Activated B cell treated with CpG ODN at 0.5 μM for 24 hours (primary cell): ENCODE measurements at regions not wholly inside any gene's neighbourhood (a gene's known extent, or its start where the extent isn't known, plus 50 kb on each side); places are given as distances from the start of the nearest gene placed in this dataset.

ENCODE experiments used
- ATAC-seq: fragments of 200-7000 bp; cut with Tn5 transposase; one replicate; pipeline ENCODE4 v1.10.0; 2021; ENCODE audit warnings: low read depth, mild to moderate bottlenecking, moderate library complexity
- CTCF ChIA-PET: fragments of 350-600 bp; sonication (Branson Sonifier 250); formaldehyde crosslinking; loops from one replicate; lab custom pipeline; 2021; ENCODE audit warnings: antibody characterized with exemption; lab: Charles Lee
- POLR2A ChIA-PET: fragments of 350-600 bp; sonication (Branson Sonifier 250); formaldehyde crosslinking; loops from one replicate; lab custom pipeline; 2021; ENCODE audit warnings: antibody characterized with exemption; lab: Charles Lee
- DNase-seq: peaks from one replicate; pipeline ENCODE4 v3.0.0; 2022
- H3K27ac Mint-ChIP-seq: one replicate; pipeline ENCODE4 v1.8.0; 2020; ENCODE audit warnings: mixed read lengths
- H3K27me3 Mint-ChIP-seq: one replicate; pipeline ENCODE4 v1.8.0; 2021; ENCODE audit warnings: mixed read lengths
- H3K36me3 Mint-ChIP-seq: one replicate; pipeline ENCODE4 v1.8.0; 2021; ENCODE audit warnings: low read depth, mixed read lengths
- H3K4me1 Mint-ChIP-seq: one replicate; pipeline ENCODE4 v1.8.0; 2021; ENCODE audit warnings: mixed read lengths
- H3K4me3 Mint-ChIP-seq: one replicate; pipeline ENCODE4 v1.8.0; 2020; ENCODE audit warnings: mild to moderate bottlenecking, mixed read lengths
- H3K9me3 Mint-ChIP-seq: one replicate; pipeline ENCODE4 v1.8.0; 2020; ENCODE audit warnings: mixed read lengths
- CTCF ChIP-seq: fragments of 200-600 bp; IDR thresholded peaks from one replicate; pipeline ENCODE4 v1.8.0; 2022; ENCODE audit warnings: antibody characterized with exemption, mild to moderate bottlenecking
- intact Hi-C: fragments of 100-400 bp; cut with micrococcal nuclease; formaldehyde crosslinking; loops from one replicate; pipeline ENCODE4 v1.15.1; 2024

GRCh38 chr11:15754221-15754620 is 602.1 kb downstream of the SOX6 start:
- TF ChIP-seq CTCF, result no peak
- H3K27me3 Mint-ChIP-seq, result no peaks in the 10 kb centered on the region
- H3K27ac Mint-ChIP-seq, result no peak overlapping the region
- H3K36me3 Mint-ChIP-seq, result no peaks in the 10 kb centered on the region
- no peak overlapping the region for H3K4me3 Mint-ChIP-seq
- CTCF ChIA-PET, result no interaction called here
- POLR2A ChIA-PET, result no interaction called here
- DNase-seq (no peak), ATAC-seq (no peak)
- intact Hi-C loops, result no loop called here
- no peaks in the 10 kb centered on the region for H3K4me1 Mint-ChIP-seq
- peaks cover 7% of the 10 kb centered on the region for H3K9me3 Mint-ChIP-seq

GRCh38 chr11:15757048-15757698 is 599.2 kb downstream of the SOX6 start:
- Mint-ChIP-seq H3K27ac (no peak overlapping the region), H3K36me3 (no peaks in the 10 kb centered on the region), H3K27me3 (no peaks in the 10 kb centered on the region), H3K9me3 (peaks cover 7% of the 10 kb centered on the region), H3K4me1 (no peaks in the 10 kb centered on the region), H3K4me3 (no peak overlapping the region)
- intact Hi-C loops, result no loop called here
- ChIA-PET CTCF (no interaction called here), POLR2A (no interaction called here)
- ATAC-seq (no peak), DNase-seq (no peak)
- no peak for TF ChIP-seq CTCF

- intact Hi-C loops, result no loop called here
- Mint-ChIP-seq H3K4me3 (no peak overlapping the region), H3K4me1 (no peaks in the 10 kb centered on the region), H3K27ac (no peak overlapping the region), H3K36me3 (no peaks in the 10 kb centered on the region), H3K9me3 (peaks cover 3% of the 10 kb centered on the region), H3K27me3 (no peaks in the 10 kb centered on the region)
- ATAC-seq (no peak), DNase-seq (no peak)
- POLR2A ChIA-PET, result no interaction called here
- CTCF ChIA-PET, result no interaction called here
- no peak for TF ChIP-seq CTCF
Measured at GRCh38 chr11:15758857-15759465, 597.4 kb downstream of the SOX6 start.

GRCh38 chr11:15761235-15761634 is 595.1 kb downstream of the SOX6 start:
- CTCF ChIA-PET, result no interaction called here
- no peaks in the 10 kb centered on the region for H3K36me3 Mint-ChIP-seq
- H3K27me3 Mint-ChIP-seq, result no peaks in the 10 kb centered on the region
- POLR2A ChIA-PET, result no interaction called here
- no peak for TF ChIP-seq CTCF
- no peak overlapping the region for H3K27ac Mint-ChIP-seq
- H3K9me3 Mint-ChIP-seq, result no peaks in the 10 kb centered on the region
- DNase-seq, result no peak
- H3K4me3 Mint-ChIP-seq, result no peak overlapping the region
- ATAC-seq, result no peak
- intact Hi-C loops, result no loop called here
- no peaks in the 10 kb centered on the region for H3K4me1 Mint-ChIP-seq

- Mint-ChIP-seq H3K4me3 (no peak overlapping the region), H3K9me3 (no peaks in the 10 kb centered on the region), H3K4me1 (no peaks in the 10 kb centered on the region), H3K36me3 (no peaks in the 10 kb centered on the region), H3K27me3 (no peaks in the 10 kb centered on the region), H3K27ac (no peak overlapping the region)
- intact Hi-C loops, result no loop called here
- DNase-seq (no peak), ATAC-seq (no peak)
- CTCF ChIA-PET, result no interaction called here
- POLR2A ChIA-PET, result no interaction called here
- TF ChIP-seq CTCF, result no peak
Measured at GRCh38 chr11:15764326-15764725, 592.0 kb downstream of the SOX6 start.
